ENCODE measurements at regions not wholly inside any gene's neighbourhood (a gene's known extent, or its start where the extent isn't known, plus 50 kb on each side); places are given as distances from the start of the nearest gene placed in this dataset.

DNA sequence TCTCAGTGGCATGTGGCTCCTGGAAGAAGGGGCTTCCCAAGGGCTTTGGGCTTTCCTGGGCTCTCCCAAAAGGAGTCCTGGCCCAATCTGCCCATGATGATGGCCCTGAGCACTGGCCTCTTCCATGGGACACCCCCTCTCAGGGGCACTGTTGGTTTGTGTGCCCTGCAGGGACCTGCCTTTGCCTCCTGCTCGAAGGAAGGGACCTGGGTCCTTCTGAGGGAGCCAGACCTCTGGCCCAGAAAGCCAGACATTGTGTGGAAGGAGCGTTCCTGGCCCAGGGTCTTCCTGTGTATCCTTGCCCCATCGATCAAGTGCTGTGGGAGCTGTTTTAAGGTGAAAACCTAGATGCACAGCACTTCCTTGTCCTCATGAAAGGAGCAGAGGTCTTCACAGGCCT lies 1689.3 kb downstream of the TP53TG3F start:
- no peak for TF ChIP-seq EZH2 (IDR thresholded peaks at IDR 0.05; ENCODE audit: borderline replicate concordance, low read length)
- TF ChIP-seq, protein P1, sequence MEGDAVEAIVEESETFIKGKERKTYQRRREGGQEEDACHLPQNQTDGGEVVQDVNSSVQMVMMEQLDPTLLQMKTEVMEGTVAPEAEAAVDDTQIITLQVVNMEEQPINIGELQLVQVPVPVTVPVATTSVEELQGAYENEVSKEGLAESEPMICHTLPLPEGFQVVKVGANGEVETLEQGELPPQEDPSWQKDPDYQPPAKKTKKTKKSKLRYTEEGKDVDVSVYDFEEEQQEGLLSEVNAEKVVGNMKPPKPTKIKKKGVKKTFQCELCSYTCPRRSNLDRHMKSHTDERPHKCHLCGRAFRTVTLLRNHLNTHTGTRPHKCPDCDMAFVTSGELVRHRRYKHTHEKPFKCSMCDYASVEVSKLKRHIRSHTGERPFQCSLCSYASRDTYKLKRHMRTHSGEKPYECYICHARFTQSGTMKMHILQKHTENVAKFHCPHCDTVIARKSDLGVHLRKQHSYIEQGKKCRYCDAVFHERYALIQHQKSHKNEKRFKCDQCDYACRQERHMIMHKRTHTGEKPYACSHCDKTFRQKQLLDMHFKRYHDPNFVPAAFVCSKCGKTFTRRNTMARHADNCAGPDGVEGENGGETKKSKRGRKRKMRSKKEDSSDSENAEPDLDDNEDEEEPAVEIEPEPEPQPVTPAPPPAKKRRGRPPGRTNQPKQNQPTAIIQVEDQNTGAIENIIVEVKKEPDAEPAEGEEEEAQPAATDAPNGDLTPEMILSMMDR (IDR thresholded peaks at IDR 0.05; ENCODE audit: low read length): no peak

All from OCI-LY1 (cell line).